Choroid plexus epithelial cell (primary cell): ENCODE measurements at regions not wholly inside any gene's neighbourhood (a gene's known extent, or its start where the extent isn't known, plus 50 kb on each side); places are given as distances from the start of the nearest gene placed in this dataset.
A peak's percentile ranks its signal among the peaks of the same experiment; 100 is the strongest.
"Not testable (repeated sequence)": the region's sequence is repeated elsewhere in the genome, so short reads cannot be mapped to it uniquely, and the experiment has no call there.

Source experiments
- DNase-seq: peaks from one replicate; pipeline ENCODE4 v3.0.0-alpha.2; 2010; ENCODE audit warnings: low read depth
- H3K4me3 ChIP-seq: 2 replicates; pipeline ENCODE4 v1.5.1; 2011; ENCODE audit warnings: low read depth, mild to moderate bottlenecking, control low read depth, low read length, moderate library complexity
- TF ChIP-seq, protein P1 (sequence below): conservative IDR thresholded peaks from 2 replicates; pipeline ENCODE4 v1.5.1; 2011; ENCODE audit warnings: low read depth, mild to moderate bottlenecking, control low read depth, inconsistent platforms, low read length, moderate library complexity

GRCh38 chr6:68122032-68122431, 513.0 kb upstream of the ADGRB3 start:
- no peak for DNase-seq
- TF ChIP-seq, protein P1, sequence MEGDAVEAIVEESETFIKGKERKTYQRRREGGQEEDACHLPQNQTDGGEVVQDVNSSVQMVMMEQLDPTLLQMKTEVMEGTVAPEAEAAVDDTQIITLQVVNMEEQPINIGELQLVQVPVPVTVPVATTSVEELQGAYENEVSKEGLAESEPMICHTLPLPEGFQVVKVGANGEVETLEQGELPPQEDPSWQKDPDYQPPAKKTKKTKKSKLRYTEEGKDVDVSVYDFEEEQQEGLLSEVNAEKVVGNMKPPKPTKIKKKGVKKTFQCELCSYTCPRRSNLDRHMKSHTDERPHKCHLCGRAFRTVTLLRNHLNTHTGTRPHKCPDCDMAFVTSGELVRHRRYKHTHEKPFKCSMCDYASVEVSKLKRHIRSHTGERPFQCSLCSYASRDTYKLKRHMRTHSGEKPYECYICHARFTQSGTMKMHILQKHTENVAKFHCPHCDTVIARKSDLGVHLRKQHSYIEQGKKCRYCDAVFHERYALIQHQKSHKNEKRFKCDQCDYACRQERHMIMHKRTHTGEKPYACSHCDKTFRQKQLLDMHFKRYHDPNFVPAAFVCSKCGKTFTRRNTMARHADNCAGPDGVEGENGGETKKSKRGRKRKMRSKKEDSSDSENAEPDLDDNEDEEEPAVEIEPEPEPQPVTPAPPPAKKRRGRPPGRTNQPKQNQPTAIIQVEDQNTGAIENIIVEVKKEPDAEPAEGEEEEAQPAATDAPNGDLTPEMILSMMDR, result no peak
- H3K4me3 ChIP-seq, result no peak overlapping the region

DNA sequence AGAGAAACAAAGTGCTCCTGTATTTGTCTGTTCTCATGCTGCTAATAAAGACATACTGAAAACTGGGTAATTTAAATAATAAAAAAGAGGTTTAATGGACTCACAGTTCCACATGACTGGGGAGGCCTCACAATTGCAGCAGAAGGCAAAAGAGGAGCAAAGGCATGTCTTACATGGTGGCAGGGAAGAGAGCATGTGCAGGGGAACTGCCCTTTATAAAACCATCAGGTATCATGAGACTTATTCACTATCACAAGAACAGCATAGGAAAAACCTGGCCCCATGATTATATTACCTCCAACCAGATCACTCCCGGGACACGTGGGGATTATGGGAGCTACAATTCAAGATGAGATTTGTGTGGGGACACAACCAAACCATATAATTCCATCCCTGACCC, 514.1 kb upstream of the ADGRB3 start:
- not testable (repeated sequence) for H3K4me3 ChIP-seq

DNA sequence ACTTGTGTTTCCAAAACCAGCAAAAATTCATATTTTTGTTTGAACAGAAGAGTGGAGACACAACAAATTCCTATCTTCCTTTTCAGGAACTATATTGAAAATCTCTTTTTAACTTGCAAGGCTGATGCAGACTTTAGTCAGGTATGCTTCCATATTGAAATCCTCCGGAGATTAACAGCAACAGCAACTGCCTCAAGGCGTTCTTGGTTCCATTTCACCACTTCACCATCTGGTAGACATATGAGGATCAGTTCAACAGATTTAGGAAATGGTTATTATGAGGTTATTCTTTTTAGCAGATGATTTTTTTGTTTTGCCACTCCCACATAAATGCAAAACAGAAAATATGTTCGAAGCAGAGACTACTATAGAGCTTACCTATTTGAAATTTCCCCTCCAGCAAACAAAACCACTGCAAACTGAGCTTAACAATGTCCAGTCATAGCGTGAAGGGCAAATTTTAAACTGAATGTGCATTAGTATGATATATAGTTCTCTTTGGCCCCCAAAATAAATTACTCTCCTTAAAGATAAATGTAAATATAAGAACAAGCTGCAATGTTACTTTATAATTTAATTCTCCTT, 520.5 kb upstream of the ADGRB3 start:
- no peak for DNase-seq
- H3K4me3 ChIP-seq, result no peak overlapping the region
- TF ChIP-seq, protein P1, result no peak

More for the DNA sequence above, 514.1 kb upstream of the ADGRB3 start:
- DNase-seq, result not testable (repeated sequence)

DNA sequence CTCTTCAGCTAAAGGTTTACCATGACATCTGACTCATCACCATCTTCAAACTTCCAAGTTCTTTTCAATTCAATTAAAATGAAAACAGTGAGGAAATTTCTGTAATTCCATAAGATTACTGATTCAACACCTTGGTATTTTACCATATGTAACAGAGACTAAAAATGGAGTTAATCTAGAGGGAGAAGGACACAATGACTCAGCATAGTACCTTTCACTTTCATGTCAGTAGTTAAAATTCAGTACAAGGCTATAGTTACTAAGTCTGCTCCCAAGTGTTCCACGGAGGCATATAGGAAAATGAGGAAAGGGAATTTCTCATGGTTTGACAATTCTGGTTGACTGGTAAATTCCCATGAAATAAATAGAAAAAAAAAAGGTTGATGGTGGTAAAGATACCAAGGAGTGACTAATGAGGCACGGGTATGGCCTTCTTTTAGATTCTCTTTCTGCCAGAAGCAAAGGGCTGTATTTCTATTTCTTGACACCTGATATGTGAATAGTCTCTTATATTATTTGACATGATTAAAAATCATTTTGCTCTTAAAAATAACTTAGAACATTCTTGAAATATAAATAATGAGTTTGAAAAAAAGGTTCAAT, 526.7 kb upstream of the ADGRB3 start:
- peak; percentile 61 for DNase-seq
- TF ChIP-seq, protein P1, result no peak
- H3K4me3 ChIP-seq, result no peak overlapping the region

DNA sequence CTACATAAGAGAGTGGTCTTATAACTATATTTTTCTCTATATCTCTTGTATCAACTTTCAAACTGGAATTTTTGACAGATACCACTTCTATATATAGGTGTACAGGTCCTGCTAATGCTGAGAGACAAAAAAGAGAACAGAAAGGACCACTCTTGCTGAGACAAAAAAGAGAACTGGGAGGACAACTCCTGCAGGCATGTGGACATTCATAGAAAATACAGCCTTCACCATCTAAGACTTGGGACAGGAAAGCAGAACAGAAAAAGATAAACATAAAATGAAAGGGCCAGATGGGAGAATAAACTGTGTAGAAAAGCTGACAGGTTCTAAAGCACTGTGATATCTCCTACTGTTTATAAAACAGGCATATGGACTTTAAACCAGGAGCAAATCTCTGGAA, 541.0 kb upstream of the ADGRB3 start:
- TF ChIP-seq, protein P1, result no peak
- H3K4me3 ChIP-seq, result no peak overlapping the region
- no peak for DNase-seq

- no peak overlapping the region for H3K4me3 ChIP-seq
- DNase-seq, result peak; percentile 76
- TF ChIP-seq, protein P1, result no peak
Measured at GRCh38 chr6:68087399-68088133, 547.5 kb upstream of the ADGRB3 start.

GRCh38 chr6:68086199-68086598, 548.9 kb upstream of the ADGRB3 start:
- DNase-seq, result no peak
- no peak overlapping the region for H3K4me3 ChIP-seq
- TF ChIP-seq, protein P1, result no peak

DNA sequence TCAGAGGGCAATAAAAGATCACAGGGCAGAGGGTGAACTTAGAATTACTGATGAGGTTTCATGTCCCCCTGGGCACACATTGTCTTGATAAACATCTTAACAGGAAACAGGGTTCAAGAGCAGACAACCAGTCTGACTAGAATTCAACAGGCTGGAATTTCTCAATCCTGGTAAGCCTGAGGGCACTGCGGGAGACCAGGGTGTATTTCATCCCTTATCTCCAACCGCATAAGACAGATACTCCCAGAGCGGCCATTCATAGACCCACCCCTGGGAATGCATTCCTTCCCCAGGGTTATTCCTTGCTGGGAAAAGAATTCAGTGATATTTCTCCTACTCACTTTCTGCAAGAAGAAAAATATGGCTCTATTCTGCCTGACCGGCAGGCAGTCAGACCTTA, 549.5 kb upstream of the ADGRB3 start:
- H3K4me3 ChIP-seq, result not testable (repeated sequence)

More for the DNA sequence above, 549.5 kb upstream of the ADGRB3 start:
- DNase-seq, result not testable (repeated sequence)
